ENCODE measurements at regions not wholly inside any gene's neighbourhood (a gene's known extent, or its start where the extent isn't known, plus 50 kb on each side); places are given as distances from the start of the nearest gene placed in this dataset.

DNA sequence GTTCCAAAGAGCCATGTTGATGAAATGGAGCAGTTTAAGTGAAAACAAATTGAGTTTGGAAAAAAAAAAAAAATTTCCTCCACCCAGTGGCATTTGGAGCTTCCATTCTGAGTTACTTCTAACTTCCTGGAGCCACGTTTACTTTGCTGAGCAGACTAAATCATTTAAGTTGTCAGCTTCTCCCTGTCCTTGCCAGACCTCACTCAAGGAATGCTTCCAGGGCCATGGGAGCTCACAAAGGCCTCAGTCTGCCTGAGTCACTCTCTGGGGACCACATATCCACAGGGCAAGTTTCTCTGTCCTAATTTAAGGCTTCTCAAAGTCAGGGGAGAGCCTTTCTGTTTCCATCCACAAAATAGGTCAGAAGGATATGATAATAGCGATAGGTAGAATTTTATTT lies 210.3 kb upstream of the TNC start:
- TF ChIP-seq, protein P1, sequence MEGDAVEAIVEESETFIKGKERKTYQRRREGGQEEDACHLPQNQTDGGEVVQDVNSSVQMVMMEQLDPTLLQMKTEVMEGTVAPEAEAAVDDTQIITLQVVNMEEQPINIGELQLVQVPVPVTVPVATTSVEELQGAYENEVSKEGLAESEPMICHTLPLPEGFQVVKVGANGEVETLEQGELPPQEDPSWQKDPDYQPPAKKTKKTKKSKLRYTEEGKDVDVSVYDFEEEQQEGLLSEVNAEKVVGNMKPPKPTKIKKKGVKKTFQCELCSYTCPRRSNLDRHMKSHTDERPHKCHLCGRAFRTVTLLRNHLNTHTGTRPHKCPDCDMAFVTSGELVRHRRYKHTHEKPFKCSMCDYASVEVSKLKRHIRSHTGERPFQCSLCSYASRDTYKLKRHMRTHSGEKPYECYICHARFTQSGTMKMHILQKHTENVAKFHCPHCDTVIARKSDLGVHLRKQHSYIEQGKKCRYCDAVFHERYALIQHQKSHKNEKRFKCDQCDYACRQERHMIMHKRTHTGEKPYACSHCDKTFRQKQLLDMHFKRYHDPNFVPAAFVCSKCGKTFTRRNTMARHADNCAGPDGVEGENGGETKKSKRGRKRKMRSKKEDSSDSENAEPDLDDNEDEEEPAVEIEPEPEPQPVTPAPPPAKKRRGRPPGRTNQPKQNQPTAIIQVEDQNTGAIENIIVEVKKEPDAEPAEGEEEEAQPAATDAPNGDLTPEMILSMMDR (IDR thresholded peaks at IDR 0.05): no peak
- no peak for TF ChIP-seq POLR2A (IDR thresholded peaks at IDR 0.05)
- peak in 1 of 2 donors; percentile 15 for TF ChIP-seq POLR2AphosphoS5 (IDR thresholded peaks at IDR 0.05)
- TF ChIP-seq EP300 (IDR thresholded peaks at IDR 0.05): no peak

All from upper lobe of left lung (tissue), 4 donors.